Spleen (tissue), 7 donors: ENCODE measurements at regions not wholly inside any gene's neighbourhood (a gene's known extent, or its start where the extent isn't known, plus 50 kb on each side); places are given as distances from the start of the nearest gene placed in this dataset.

ENCODE experiments used
- POLR2A ChIP-seq, 3 donors: fragments of 450-650 bp; IDR thresholded peaks; one replicate each; pipeline ENCODE4 v1.5.1; 2017; ENCODE audit warnings: antibody characterized with exemption in 3 of 3, mild to moderate bottlenecking in 1 of 3
- TF ChIP-seq, protein P1 (sequence below), 11 experiments: fragments of 200-600 bp in 7 of 11; fragments of 450-650 bp in 4 of 11; sonication (generic) in 4 of 11; IDR thresholded peaks in 8 of 11; conservative IDR thresholded peaks in 3 of 11; 1 replicate in 7 of 11; 2 replicates in 4 of 11; pipeline versions ENCODE4 v1.4.0 to v1.8.0; 2016 to 2021; ENCODE audit warnings: antibody characterized with exemption in 11 of 11, inconsistent platforms in 4 of 11, mild to moderate bottlenecking in 1 of 11
- donor health status: DM: no; HTN: no; CAD: no; lungs with moderate emphysema.
- donor health status: DM: no; HTN: no; CAD: no.
- donor health status: DM: no; HTN: no; CAD: no.

DNA sequence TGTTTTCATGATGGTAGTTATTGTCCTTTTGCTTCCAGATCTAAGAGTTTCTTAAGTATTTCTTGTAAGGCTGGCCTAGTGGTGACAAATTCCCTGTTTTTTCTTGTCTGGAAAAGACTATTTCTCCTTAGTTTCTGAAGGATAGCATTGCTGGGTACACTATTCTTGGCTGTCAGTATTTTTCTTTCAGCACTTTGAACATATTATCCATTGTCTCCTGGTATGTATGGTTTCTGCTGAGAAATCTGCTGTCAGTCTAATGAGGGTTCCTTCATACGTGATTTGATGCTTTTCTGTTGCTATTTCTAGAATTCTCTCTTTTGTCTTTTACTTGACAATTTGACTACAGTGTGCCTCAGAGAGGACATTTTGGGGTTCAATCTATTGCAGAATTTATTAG lies 134.3 kb downstream of the CGGBP1 start:
- no peak for TF ChIP-seq POLR2A (IDR thresholded peaks at IDR 0.05)
- TF ChIP-seq, protein P1, sequence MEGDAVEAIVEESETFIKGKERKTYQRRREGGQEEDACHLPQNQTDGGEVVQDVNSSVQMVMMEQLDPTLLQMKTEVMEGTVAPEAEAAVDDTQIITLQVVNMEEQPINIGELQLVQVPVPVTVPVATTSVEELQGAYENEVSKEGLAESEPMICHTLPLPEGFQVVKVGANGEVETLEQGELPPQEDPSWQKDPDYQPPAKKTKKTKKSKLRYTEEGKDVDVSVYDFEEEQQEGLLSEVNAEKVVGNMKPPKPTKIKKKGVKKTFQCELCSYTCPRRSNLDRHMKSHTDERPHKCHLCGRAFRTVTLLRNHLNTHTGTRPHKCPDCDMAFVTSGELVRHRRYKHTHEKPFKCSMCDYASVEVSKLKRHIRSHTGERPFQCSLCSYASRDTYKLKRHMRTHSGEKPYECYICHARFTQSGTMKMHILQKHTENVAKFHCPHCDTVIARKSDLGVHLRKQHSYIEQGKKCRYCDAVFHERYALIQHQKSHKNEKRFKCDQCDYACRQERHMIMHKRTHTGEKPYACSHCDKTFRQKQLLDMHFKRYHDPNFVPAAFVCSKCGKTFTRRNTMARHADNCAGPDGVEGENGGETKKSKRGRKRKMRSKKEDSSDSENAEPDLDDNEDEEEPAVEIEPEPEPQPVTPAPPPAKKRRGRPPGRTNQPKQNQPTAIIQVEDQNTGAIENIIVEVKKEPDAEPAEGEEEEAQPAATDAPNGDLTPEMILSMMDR (IDR thresholded peaks at IDR 0.05 in 8 of 11, conservative IDR thresholded peaks at IDR 0.05 in 3 of 11), result no peak
